Hematopoietic multipotent progenitor cell treated with erythropoietin and hydrocortisone succinate and interleukin-3 and kit ligand, for 8 days (in vitro differentiated cells): ENCODE measurements at regions not wholly inside any gene's neighbourhood (a gene's known extent, or its start where the extent isn't known, plus 50 kb on each side); places are given as distances from the start of the nearest gene placed in this dataset.
"Not testable (repeated sequence)": the region's sequence is repeated elsewhere in the genome, so short reads cannot be mapped to it uniquely, and the experiment has no call there.

Experiments
- DNase-seq: peaks from one replicate; pipeline ENCODE4 v3.0.0-alpha.2; 2015

GRCh38 chr5:148744380-148744779 is 82.0 kb upstream of the ADRB2 start:
- not testable (repeated sequence) for DNase-seq

GRCh38 chr5:148746826-148747535 is 79.4 kb upstream of the ADRB2 start:
- peak; percentile 39 for DNase-seq

- DNase-seq, result peak; percentile 80
These were observed 78.9 kb upstream of the ADRB2 start for GRCh38 chr5:148747536-148747906.

- DNase-seq, result no peak
These were observed 77.6 kb upstream of the ADRB2 start for GRCh38 chr5:148748702-148749392.

- DNase-seq, result no peak
These were observed 75.8 kb upstream of the ADRB2 start for GRCh38 chr5:148750614-148751013.

- DNase-seq, result no peak
These were observed 75.4 kb upstream of the ADRB2 start for GRCh38 chr5:148751025-148751424.

- not testable (repeated sequence) for DNase-seq
These were observed 74.0 kb upstream of the ADRB2 start for GRCh38 chr5:148752375-148752774.

GRCh38 chr5:148759101-148759500 is 67.3 kb upstream of the ADRB2 start:
- no peak for DNase-seq

- DNase-seq, result no peak
These were observed 65.3 kb upstream of the ADRB2 start for GRCh38 chr5:148760945-148761638.

GRCh38 chr5:148763996-148764395 is 62.4 kb upstream of the ADRB2 start:
- DNase-seq, result no peak

- DNase-seq, result no peak
These were observed 61.4 kb upstream of the ADRB2 start for GRCh38 chr5:148765061-148765460.

- DNase-seq, result no peak
These were observed 57.5 kb upstream of the ADRB2 start for GRCh38 chr5:148768806-148769415.

GRCh38 chr5:148769941-148770340 is 56.5 kb upstream of the ADRB2 start:
- no peak for DNase-seq

GRCh38 chr5:148774313-148774712 is 52.1 kb upstream of the ADRB2 start:
- DNase-seq, result no peak

GRCh38 chr5:148776261-148776660 is 50.1 kb upstream of the ADRB2 start:
- no peak for DNase-seq
